ACC112 (cell line): ENCODE measurements at regions not wholly inside any gene's neighbourhood (a gene's known extent, or its start where the extent isn't known, plus 50 kb on each side); places are given as distances from the start of the nearest gene placed in this dataset.

Source experiments
- H2AFZ ChIP-seq: fragments of 200-600 bp; sonication (generic); one replicate; pipeline ENCODE4 v1.6.0; 2017; ENCODE audit warnings: antibody characterized with exemption, low read length; ENCODE audit not compliant: unreplicated experiment
- H3K27ac ChIP-seq: fragments of 200-600 bp; sonication (generic); 2 replicates; pipeline ENCODE4 v1.5.1; 2014; ENCODE audit warnings: low read depth, mild to moderate bottlenecking, antibody characterized with exemption, low read length, moderate library complexity
- H3K27me3 ChIP-seq: fragments of 200-600 bp; sonication (generic); 2 replicates; pipeline ENCODE4 v1.6.1; 2014; ENCODE audit warnings: mild to moderate bottlenecking, antibody characterized with exemption, low read length, moderate library complexity, mixed read lengths; ENCODE audit not compliant: insufficient read depth
- H3K36me3 ChIP-seq: fragments of 200-600 bp; sonication (generic); 2 replicates; pipeline ENCODE4 v1.6.1; 2016; ENCODE audit warnings: mild to moderate bottlenecking, antibody characterized with exemption, low read length, moderate library complexity, mixed read lengths; ENCODE audit not compliant: insufficient read depth
- H3K4me1 ChIP-seq: fragments of 200-600 bp; sonication (generic); one replicate; pipeline ENCODE4 v1.6.1; 2016; ENCODE audit warnings: low read length, mixed read lengths; ENCODE audit not compliant: insufficient read depth, unreplicated experiment, control insufficient read depth
- H3K4me3 ChIP-seq: fragments of 200-600 bp; sonication (generic); 2 replicates; pipeline ENCODE4 v1.5.1; 2014; ENCODE audit warnings: mild to moderate bottlenecking, low read depth, low read length
- H3K79me2 ChIP-seq: fragments of 200-600 bp; sonication (generic); one replicate; pipeline ENCODE4 v1.6.0; 2016; ENCODE audit warnings: low read length; ENCODE audit not compliant: control insufficient read depth, unreplicated experiment, insufficient read depth

DNA sequence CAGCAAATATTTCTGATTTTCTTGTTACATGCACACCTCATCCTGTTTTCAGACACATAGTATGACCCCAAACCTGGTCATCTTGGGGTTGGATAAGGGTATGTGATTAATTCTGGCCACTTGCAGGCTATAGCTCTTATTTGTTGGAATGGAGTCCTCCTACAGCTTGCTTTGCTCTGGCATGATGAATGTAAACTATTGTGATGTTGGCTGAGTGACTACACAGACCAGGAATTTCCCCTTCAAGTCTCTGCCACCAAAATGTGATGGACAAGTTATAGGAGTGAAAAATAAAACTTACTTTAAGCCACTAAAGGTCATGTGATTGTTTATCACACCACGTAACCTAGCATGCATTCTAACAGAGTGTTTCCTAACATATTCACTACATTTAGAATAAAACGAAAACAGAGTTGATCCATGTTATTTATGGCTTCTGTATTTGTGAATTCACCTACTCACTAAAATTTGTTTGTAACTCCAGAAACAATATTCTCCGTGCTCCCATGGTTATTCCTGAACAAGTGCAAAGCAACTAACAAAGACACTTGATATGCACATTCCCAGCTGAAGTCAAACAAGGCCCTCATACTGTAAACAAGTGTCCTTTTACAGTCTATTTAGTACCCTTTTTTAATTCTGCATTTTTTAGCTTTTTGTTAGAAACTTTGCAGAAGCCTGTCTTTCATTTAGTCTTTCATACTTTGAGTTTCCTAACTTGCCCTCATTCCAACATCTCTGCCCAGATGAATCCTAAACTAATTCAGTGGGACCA lies 599.2 kb upstream of the PCDH15 start:
- no peak overlapping the region for H3K4me3 ChIP-seq
- H3K27me3 ChIP-seq, result no peaks in the 10 kb centered on the region
- no peaks in the 10 kb centered on the region for H3K36me3 ChIP-seq
- no peak overlapping the region for H2AFZ ChIP-seq
- no peaks in the 10 kb centered on the region for H3K4me1 ChIP-seq
- H3K27ac ChIP-seq, result no peak overlapping the region
- H3K79me2 ChIP-seq, result no peaks in the 10 kb centered on the region

DNA sequence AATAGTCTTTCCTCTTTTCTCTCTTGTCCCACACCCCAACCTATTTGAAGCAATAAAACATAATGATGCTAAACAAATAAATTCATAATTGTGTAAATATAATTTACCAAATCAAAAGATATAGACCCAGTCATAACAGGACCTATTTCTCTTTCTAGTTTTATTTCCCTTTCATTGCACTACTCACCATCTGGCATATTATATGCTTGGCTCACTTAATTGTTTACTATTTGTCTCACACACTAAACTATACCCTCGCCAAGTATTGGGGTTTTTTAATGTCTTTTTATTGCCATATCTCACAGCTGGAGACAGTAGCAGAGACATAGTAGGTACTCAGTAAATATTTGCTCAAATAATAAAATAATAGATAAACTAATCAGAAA lies 597.5 kb upstream of the PCDH15 start:
- no peak overlapping the region for H3K27ac ChIP-seq
- H3K27me3 ChIP-seq, result no peaks in the 10 kb centered on the region
- H3K36me3 ChIP-seq, result no peaks in the 10 kb centered on the region
- H3K4me3 ChIP-seq, result no peak overlapping the region
- no peaks in the 10 kb centered on the region for H3K4me1 ChIP-seq
- no peaks in the 10 kb centered on the region for H3K79me2 ChIP-seq
- H2AFZ ChIP-seq, result no peak overlapping the region

DNA sequence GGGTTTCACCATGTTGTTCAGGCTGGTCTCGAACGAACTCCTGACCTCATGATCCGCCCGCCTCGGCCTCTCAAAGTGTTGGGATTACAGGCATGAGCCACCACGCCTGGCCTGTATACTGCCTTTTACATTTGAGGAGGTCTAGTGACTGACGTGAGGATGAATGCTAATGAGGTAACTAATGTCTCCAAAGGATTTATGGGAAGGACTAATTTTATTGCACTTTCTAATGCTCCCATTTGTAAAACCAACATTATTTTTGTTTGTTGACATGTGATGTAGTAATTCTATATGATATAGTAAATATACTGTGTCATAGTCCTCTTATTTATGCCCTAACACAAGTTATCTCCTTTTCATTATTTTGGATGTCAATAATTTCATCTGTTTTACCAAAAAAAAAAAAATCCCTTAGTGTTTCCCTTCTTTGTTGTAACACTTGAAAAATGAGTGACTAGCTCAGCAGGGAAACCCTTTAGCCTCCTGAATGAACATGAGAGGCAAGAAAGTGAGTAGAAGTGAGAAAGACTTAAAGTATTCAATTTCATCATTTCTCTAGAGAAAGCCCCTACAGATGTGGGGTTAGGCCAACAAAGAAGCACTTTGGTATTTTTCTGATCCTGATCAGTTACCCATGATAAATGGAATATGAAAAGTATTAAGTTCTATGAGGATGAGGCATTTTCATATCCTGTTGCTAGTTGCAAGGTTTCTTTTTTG lies 596.9 kb upstream of the PCDH15 start:
- Histone ChIP-seq H3K27ac (no peak overlapping the region), H3K4me3 (no peak overlapping the region), H3K79me2 (no peaks in the 10 kb centered on the region), H2AFZ (no peak overlapping the region), H3K36me3 (no peaks in the 10 kb centered on the region), H3K27me3 (no peaks in the 10 kb centered on the region), H3K4me1 (no peaks in the 10 kb centered on the region)

DNA sequence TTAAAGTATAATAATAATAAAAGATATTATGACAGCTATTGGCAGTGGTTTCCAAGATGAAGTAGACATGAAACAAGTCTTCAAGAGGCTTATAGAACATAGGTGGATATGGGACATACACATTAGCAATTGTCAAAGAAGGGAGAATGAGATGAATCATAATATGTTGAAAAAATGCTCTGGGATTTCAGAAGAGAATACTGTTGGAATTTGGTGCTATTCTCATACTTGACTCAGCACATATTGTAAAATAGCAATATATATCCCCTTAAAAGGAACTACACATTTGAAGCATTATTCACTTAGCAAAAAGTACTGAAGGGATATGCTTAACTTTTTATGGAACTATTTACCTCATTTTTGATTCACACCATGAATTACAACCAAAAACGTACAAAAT lies 577.2 kb upstream of the PCDH15 start:
- Histone ChIP-seq H3K79me2 (no peaks in the 10 kb centered on the region), H3K4me3 (no peak overlapping the region), H3K27ac (no peak overlapping the region), H3K27me3 (no peaks in the 10 kb centered on the region), H3K36me3 (no peaks in the 10 kb centered on the region), H2AFZ (no peak overlapping the region), H3K4me1 (no peaks in the 10 kb centered on the region)

DNA sequence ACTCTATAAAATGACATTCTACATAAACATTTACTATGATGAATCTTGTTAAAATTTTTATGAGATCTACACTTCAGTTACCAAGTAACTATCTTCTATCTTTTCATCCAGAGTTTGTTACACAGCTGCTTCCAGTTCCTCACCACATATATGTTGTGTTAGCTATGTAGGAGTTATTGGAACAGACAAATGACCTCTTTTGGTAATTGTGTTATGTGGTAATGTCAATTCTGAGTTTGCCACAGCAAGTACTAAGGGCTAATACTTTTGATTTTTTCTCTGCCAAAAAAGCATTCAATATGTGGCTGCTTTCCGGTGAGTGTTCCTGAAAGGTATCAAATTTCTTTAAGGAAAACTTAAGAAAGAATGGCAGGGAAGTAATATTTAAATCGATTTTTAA lies 573.9 kb upstream of the PCDH15 start:
- Histone ChIP-seq H3K36me3 (no peaks in the 10 kb centered on the region), H2AFZ (no peak overlapping the region), H3K79me2 (no peaks in the 10 kb centered on the region), H3K27me3 (no peaks in the 10 kb centered on the region), H3K27ac (no peak overlapping the region), H3K4me3 (no peak overlapping the region), H3K4me1 (no peaks in the 10 kb centered on the region)

DNA sequence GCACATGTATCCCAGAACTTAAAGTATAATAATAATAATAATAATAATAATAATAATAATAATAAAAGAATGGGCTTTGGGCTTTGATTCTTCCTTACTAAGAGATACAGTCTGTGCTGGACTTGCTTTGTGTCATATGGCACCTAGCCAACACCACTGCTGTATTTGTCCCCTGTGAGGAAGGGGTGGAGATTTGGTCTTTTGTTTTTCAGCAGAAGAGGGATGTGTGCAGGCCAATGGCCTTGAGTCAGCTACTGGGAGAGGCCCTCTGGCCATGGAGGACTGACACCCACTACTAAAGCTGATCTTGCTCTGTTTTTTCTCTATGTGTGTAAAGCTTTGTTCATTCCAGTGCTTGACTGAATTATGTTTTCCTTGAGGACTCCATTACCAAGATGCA lies 573.0 kb upstream of the PCDH15 start:
- no peak overlapping the region for H3K27ac ChIP-seq
- H3K27me3 ChIP-seq, result no peaks in the 10 kb centered on the region
- no peak overlapping the region for H3K4me3 ChIP-seq
- H2AFZ ChIP-seq, result no peak overlapping the region
- no peaks in the 10 kb centered on the region for H3K79me2 ChIP-seq
- no peaks in the 10 kb centered on the region for H3K36me3 ChIP-seq
- no peaks in the 10 kb centered on the region for H3K4me1 ChIP-seq

DNA sequence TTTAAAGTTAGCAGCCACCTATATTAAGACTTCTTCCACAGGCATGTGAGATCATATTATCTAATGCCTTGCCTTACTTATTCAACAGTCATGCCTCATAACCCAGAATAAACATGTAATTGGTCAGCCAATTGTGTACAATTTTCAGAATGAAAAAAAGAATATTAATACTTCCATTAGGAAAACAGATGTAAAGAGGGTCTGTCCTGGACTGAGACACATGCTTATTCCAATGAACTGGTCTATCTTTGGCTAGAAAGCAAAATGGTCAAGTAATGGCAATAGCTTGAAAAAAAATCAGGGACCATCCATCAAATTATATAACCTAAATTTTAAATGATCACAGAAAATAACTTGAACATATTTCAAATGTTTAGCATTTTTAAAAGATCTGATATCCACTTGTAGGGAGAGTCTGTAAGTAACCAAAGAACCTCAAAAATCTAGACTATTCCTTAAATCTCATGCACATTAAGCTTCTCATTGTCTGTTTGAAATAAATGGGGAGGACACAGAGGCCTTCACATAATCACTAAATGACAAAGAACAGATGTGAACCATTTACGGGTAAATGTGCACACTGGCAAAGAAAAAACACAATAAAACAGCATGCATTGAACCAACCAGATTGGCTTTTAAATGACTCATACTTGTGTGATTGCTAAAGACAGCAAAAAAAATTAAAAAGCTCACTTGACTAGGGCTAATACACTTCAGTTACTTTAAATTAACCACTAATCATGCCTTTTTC lies 568.8 kb upstream of the PCDH15 start:
- H3K79me2 ChIP-seq, result no peaks in the 10 kb centered on the region
- no peaks in the 10 kb centered on the region for H3K27me3 ChIP-seq
- no peak overlapping the region for H3K27ac ChIP-seq
- no peak overlapping the region for H3K4me3 ChIP-seq
- H3K36me3 ChIP-seq, result no peaks in the 10 kb centered on the region
- H3K4me1 ChIP-seq, result no peaks in the 10 kb centered on the region
- no peak overlapping the region for H2AFZ ChIP-seq

DNA sequence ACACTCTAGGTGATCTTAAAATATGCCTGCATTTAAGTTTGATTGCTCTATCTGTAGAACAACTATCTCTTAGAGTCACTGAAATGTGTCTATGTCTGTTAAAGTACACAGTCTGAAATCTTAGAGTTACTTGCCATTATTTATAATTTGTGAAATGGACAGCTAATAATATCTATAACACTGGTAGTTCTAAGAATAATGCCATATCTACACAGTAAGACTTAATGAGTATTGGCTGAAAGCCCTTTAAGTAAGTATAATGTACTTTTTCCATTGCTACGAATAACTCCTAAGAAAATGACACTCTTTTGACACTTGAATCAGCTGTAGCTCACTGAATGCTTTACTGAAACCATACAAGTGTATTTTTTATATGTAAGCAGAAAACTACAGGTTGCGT lies 567.4 kb upstream of the PCDH15 start:
- Histone ChIP-seq H3K27ac (no peak overlapping the region), H3K36me3 (no peaks in the 10 kb centered on the region), H3K27me3 (no peaks in the 10 kb centered on the region), H3K4me1 (no peaks in the 10 kb centered on the region), H2AFZ (no peak overlapping the region), H3K4me3 (no peak overlapping the region), H3K79me2 (no peaks in the 10 kb centered on the region)

DNA sequence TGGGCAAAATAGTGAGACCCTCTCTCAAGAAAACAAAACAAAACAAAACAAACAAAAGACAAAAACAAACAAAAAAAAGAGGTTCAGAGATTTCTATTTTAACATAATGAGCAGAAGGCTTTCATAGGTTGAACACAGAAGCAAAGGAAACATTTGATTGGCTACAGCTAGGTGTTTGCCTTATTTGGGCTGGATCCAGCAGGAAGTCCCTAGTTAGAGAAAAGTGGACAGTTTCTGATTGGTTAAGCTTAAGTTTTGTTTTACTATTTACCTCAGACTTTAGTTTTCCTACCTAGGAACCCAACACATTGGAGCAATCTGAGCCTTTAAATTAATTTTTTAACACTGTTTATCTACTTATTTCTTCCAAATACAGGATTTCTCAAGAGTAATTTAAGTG lies 566.5 kb upstream of the PCDH15 start:
- no peaks in the 10 kb centered on the region for H3K4me1 ChIP-seq
- H2AFZ ChIP-seq, result no peak overlapping the region
- no peaks in the 10 kb centered on the region for H3K79me2 ChIP-seq
- no peaks in the 10 kb centered on the region for H3K36me3 ChIP-seq
- H3K27ac ChIP-seq, result no peak overlapping the region
- H3K4me3 ChIP-seq, result no peak overlapping the region
- H3K27me3 ChIP-seq, result no peaks in the 10 kb centered on the region

DNA sequence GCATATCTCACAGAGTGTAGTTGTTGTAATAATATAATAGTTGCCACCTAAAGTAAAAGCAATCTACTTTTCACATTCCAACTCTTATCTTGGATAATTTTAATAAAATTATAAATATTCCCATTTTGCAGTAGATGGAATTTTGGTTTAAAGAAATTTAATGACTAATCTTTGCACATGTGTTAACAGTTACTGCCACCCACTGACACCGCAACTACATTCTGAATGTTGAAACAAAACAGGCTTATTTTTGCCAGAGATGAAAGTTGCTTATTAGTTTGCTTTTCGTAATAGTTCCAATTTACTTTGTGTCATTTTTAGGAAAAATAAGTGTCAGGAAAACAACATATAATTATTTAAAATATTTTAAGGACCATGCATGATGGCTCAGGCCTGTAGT lies 557.5 kb upstream of the PCDH15 start:
- H3K4me1 ChIP-seq, result no peaks in the 10 kb centered on the region
- H2AFZ ChIP-seq, result no peak overlapping the region
- no peak overlapping the region for H3K27ac ChIP-seq
- no peaks in the 10 kb centered on the region for H3K27me3 ChIP-seq
- H3K4me3 ChIP-seq, result no peak overlapping the region
- H3K36me3 ChIP-seq, result no peaks in the 10 kb centered on the region
- no peaks in the 10 kb centered on the region for H3K79me2 ChIP-seq
